Smooth muscle cell (in vitro differentiated cells): ENCODE measurements at regions not wholly inside any gene's neighbourhood (a gene's known extent, or its start where the extent isn't known, plus 50 kb on each side); places are given as distances from the start of the nearest gene placed in this dataset.
A peak's percentile ranks its signal among the peaks of the same experiment; 100 is the strongest.

Source experiments
- DNase-seq: peaks from one replicate; lab custom pipeline; 2025; ENCODE audit not compliant: unreplicated experiment; lab: John Stamatoyannopoulos, UW
- H2AFZ ChIP-seq: fragments of 200-600 bp; sonication (generic); 2 replicates; pipeline ENCODE4 v1.6.0; 2016; ENCODE audit warnings: antibody characterized with exemption, low read depth, mild to moderate bottlenecking
- H3F3A ChIP-seq: fragments of 200-600 bp; sonication (generic); 2 replicates; pipeline ENCODE4 v1.6.0; 2017; ENCODE audit warnings: antibody characterized with exemption, low read depth
- H3K27ac ChIP-seq: fragments of 200-600 bp; sonication (generic); 2 replicates; pipeline ENCODE4 v1.5.1; 2016; ENCODE audit warnings: low read depth, mild to moderate bottlenecking
- H3K27me3 ChIP-seq: fragments of 200-600 bp; sonication (generic); 2 replicates; pipeline ENCODE4 v1.6.1; 2016; ENCODE audit warnings: low read depth, mild to moderate bottlenecking
- H3K36me3 ChIP-seq: fragments of 200-600 bp; sonication (generic); 2 replicates; pipeline ENCODE4 v1.5.1; 2016; ENCODE audit warnings: low read depth
- H3K4me1 ChIP-seq: fragments of 200-600 bp; sonication (generic); 2 replicates; pipeline ENCODE4 v1.5.1; 2016; ENCODE audit warnings: low read depth
- H3K4me2 ChIP-seq: fragments of 200-600 bp; sonication (generic); 2 replicates; pipeline ENCODE4 v1.6.0; 2016; ENCODE audit warnings: mild to moderate bottlenecking
- H3K4me3 ChIP-seq: fragments of 200-600 bp; sonication (generic); 2 replicates; pipeline ENCODE4 v1.5.1; 2016; ENCODE audit warnings: mild to moderate bottlenecking
- H3K79me2 ChIP-seq: fragments of 200-600 bp; sonication (generic); 2 replicates; pipeline ENCODE4 v1.6.0; 2016; ENCODE audit warnings: low read depth, mild to moderate bottlenecking
- H3K9ac ChIP-seq: fragments of 200-600 bp; sonication (generic); 2 replicates; pipeline ENCODE4 v1.6.0; 2016; ENCODE audit warnings: low read depth
- H3K9me3 ChIP-seq: fragments of 200-600 bp; sonication (generic); replicated peaks from 2 replicates; pipeline ENCODE4 v1.5.1; 2016; ENCODE audit warnings: low read depth
- H4K20me1 ChIP-seq: fragments of 200-600 bp; sonication (generic); 2 replicates; pipeline ENCODE4 v1.6.0; 2016; ENCODE audit warnings: low read depth
- CTCF ChIP-seq: fragments of 200-600 bp; sonication (generic); IDR thresholded peaks from 2 replicates; pipeline ENCODE4 v1.5.1; 2017; ENCODE audit warnings: borderline replicate concordance, mild to moderate bottlenecking, antibody characterized with exemption; ENCODE audit not compliant: insufficient read depth, poor library complexity, severe bottlenecking
- WGBS: methylation state at CpG from one replicate; pipeline ENCODE4 v1.1.7; 2016; ENCODE audit warnings: low lambda C conversion rate; 5-methylcytosine and 5-hydroxymethylcytosine counted together

- Histone ChIP-seq H4K20me1 (no peaks in the 10 kb centered on the region), H3F3A (no peaks in the 10 kb centered on the region), H3K4me2 (no peak overlapping the region), H3K27me3 (no peaks in the 10 kb centered on the region), H3K4me3 (no peak overlapping the region), H3K36me3 (no peaks in the 10 kb centered on the region), H3K9me3 (no peaks in the 10 kb centered on the region), H3K9ac (no peak overlapping the region), H2AFZ (no peak overlapping the region), H3K79me2 (no peaks in the 10 kb centered on the region), H3K4me1 (no peaks in the 10 kb centered on the region), H3K27ac (no peak overlapping the region)
- no peak for DNase-seq
- 71% methylated on average over 2 of the region's 2 CpGs for WGBS
- no peak for TF ChIP-seq CTCF
Measured at GRCh38 chr1:116228511-116228910, 117.3 kb downstream of the MAB21L3 start.

GRCh38 chr1:116230712-116231111, 119.5 kb downstream of the MAB21L3 start:
- no peaks in the 10 kb centered on the region for H3F3A ChIP-seq
- H3K4me3 ChIP-seq, result no peak overlapping the region
- H4K20me1 ChIP-seq, result no peaks in the 10 kb centered on the region
- H3K4me1 ChIP-seq, result no peaks in the 10 kb centered on the region
- no peaks in the 10 kb centered on the region for H3K27me3 ChIP-seq
- H3K9me3 ChIP-seq, result no peaks in the 10 kb centered on the region
- no peak for TF ChIP-seq CTCF
- WGBS, result 10% methylated on average over 1 of the region's 1 CpG
- H3K9ac ChIP-seq, result no peak overlapping the region
- no peaks in the 10 kb centered on the region for H3K79me2 ChIP-seq
- DNase-seq, result no peak
- H2AFZ ChIP-seq, result no peak overlapping the region
- no peak overlapping the region for H3K4me2 ChIP-seq
- H3K36me3 ChIP-seq, result no peaks in the 10 kb centered on the region
- no peak overlapping the region for H3K27ac ChIP-seq

- no peak overlapping the region for H3K9ac ChIP-seq
- H3K4me2 ChIP-seq, result no peak overlapping the region
- TF ChIP-seq CTCF, result no peak
- H3K79me2 ChIP-seq, result no peaks in the 10 kb centered on the region
- no peak overlapping the region for H3K27ac ChIP-seq
- H3K36me3 ChIP-seq, result no peaks in the 10 kb centered on the region
- no peaks in the 10 kb centered on the region for H4K20me1 ChIP-seq
- WGBS, result 97% methylated on average over 2 of the region's 2 CpGs
- H3K27me3 ChIP-seq, result no peaks in the 10 kb centered on the region
- H3K9me3 ChIP-seq, result no peaks in the 10 kb centered on the region
- DNase-seq, result no peak
- H3K4me3 ChIP-seq, result no peak overlapping the region
- H3F3A ChIP-seq, result no peaks in the 10 kb centered on the region
- H2AFZ ChIP-seq, result no peak overlapping the region
- H3K4me1 ChIP-seq, result no peaks in the 10 kb centered on the region
Measured at GRCh38 chr1:116231752-116232151, 120.6 kb downstream of the MAB21L3 start.

- no peak for DNase-seq
- H3K9me3 ChIP-seq, result no peaks in the 10 kb centered on the region
- no peak overlapping the region for H3K27ac ChIP-seq
- no peak overlapping the region for H3K9ac ChIP-seq
- H2AFZ ChIP-seq, result no peak overlapping the region
- 31% methylated on average over 2 of the region's 2 CpGs for WGBS
- TF ChIP-seq CTCF, result peak; percentile 16
- H3K4me3 ChIP-seq, result no peak overlapping the region
- H3K79me2 ChIP-seq, result no peaks in the 10 kb centered on the region
- H3K4me2 ChIP-seq, result no peak overlapping the region
- no peaks in the 10 kb centered on the region for H3K27me3 ChIP-seq
- no peaks in the 10 kb centered on the region for H4K20me1 ChIP-seq
- H3F3A ChIP-seq, result no peaks in the 10 kb centered on the region
- H3K36me3 ChIP-seq, result no peaks in the 10 kb centered on the region
- no peaks in the 10 kb centered on the region for H3K4me1 ChIP-seq
Measured at GRCh38 chr1:116232989-116233514, 121.9 kb downstream of the MAB21L3 start.
